OCI-LY3 (cell line): ENCODE measurements at regions not wholly inside any gene's neighbourhood (a gene's known extent, or its start where the extent isn't known, plus 50 kb on each side); places are given as distances from the start of the nearest gene placed in this dataset.

ENCODE experiments used
- H2AFZ ChIP-seq: fragments of 200-600, 300-600 bp; shearing (Covaris generic); 2 replicates; pipeline ENCODE4 v1.6.0; 2014; ENCODE audit warnings: antibody characterized with exemption, low read depth, low read length
- H3K27ac ChIP-seq: fragments of 200-600, 300-600 bp; sonication (generic); 2 replicates; pipeline ENCODE4 v1.5.1; 2014; ENCODE audit warnings: mild to moderate bottlenecking, low read length, moderate library complexity, mixed read lengths
- H3K27me3 ChIP-seq: fragments of 200-600, 300-600 bp; sonication (generic); 2 replicates; pipeline ENCODE4 v1.6.1; 2014; ENCODE audit warnings: low read depth, low read length, mixed read lengths
- H3K36me3 ChIP-seq: fragments of 200-600, 300-600 bp; sonication (generic); replicated peaks from 2 replicates; pipeline ENCODE3; 2014; ENCODE audit warnings: low read depth, low read length, mixed read lengths
- H3K4me1 ChIP-seq: fragments of 300-600, 200-600 bp; sonication (generic); 2 replicates; pipeline ENCODE4 v1.6.1; 2014; ENCODE audit warnings: low read length, mixed read lengths
- H3K4me2 ChIP-seq: fragments of 200-600, 300-600 bp; sonication (generic); 2 replicates; pipeline ENCODE4 v1.6.1; 2014; ENCODE audit warnings: low read length, mixed read lengths
- H3K4me3 ChIP-seq: fragments of 300-600, 200-600 bp; sonication (generic); 2 replicates; pipeline ENCODE4 v1.5.1; 2014; ENCODE audit warnings: antibody characterized with exemption, mild to moderate bottlenecking, low read length, moderate library complexity
- H3K79me2 ChIP-seq: fragments of 300-600, 200-600 bp; shearing (Covaris generic); 2 replicates; pipeline ENCODE4 v1.6.1; 2014; ENCODE audit warnings: mild to moderate bottlenecking, low read length, mixed read lengths
- H3K9ac ChIP-seq: fragments of 300-600, 200-600 bp; shearing (Covaris generic); 2 replicates; pipeline ENCODE4 v1.6.0; 2014; ENCODE audit warnings: mild to moderate bottlenecking, low read length, moderate library complexity
- H3K9me3 ChIP-seq: fragments of 200-600, 300-600 bp; shearing (Covaris generic); 2 replicates; pipeline ENCODE4 v1.6.1; 2014; ENCODE audit warnings: low read length, mixed read lengths; ENCODE audit not compliant: insufficient read depth
- H4K20me1 ChIP-seq: fragments of 200-600, 300-600 bp; sonication (generic); 2 replicates; pipeline ENCODE4 v1.6.1; 2016; ENCODE audit warnings: low read length, mixed read lengths; ENCODE audit not compliant: insufficient read depth
- EZH2phosphoT487 ChIP-seq: fragments of 200-600 bp; shearing (Covaris generic); IDR thresholded peaks from 2 replicates; pipeline ENCODE4 v1.6.1; 2018; ENCODE audit warnings: antibody characterized with exemption, mixed run types, low read depth
- TF ChIP-seq, protein P1 (sequence below): fragments of 200-600, 300-600 bp; sonication (generic); IDR thresholded peaks from 2 replicates; pipeline ENCODE4 v1.5.1; 2014; ENCODE audit warnings: antibody characterized with exemption, low read length, low read depth

DNA sequence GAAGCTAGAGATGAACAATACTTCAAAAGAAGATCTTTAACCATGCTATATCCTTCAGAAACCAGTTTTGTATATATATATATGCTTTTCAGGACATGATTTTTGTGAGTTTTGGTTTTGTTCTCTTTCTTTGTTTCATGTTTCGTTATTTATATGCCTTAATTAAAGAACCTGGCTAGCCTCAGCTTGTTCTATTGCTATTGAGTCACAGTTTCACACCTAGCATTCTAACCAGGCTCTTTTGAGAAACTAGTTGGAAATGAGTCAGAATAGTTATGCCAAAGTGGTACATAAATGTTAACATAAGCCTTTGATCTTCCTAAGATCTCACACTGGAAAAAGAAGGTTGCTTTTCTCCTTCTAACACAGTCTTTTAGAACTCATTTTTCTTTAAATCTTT lies 1925.2 kb downstream of the OLFM4 start:
- Histone ChIP-seq H3K27me3 (no peaks in the 10 kb centered on the region), H3K79me2 (no peaks in the 10 kb centered on the region), H3K36me3 (no peaks in the 10 kb centered on the region), H4K20me1 (no peaks in the 10 kb centered on the region), H3K9me3 (no peaks in the 10 kb centered on the region), H3K27ac (no peak overlapping the region), H3K4me3 (no peak overlapping the region), H3K9ac (no peak overlapping the region), H3K4me2 (no peak overlapping the region), H3K4me1 (peaks cover 6% of the 10 kb centered on the region; the same call in 1 of the 2 replicates), H2AFZ (no peak overlapping the region)
- TF ChIP-seq, protein P1, sequence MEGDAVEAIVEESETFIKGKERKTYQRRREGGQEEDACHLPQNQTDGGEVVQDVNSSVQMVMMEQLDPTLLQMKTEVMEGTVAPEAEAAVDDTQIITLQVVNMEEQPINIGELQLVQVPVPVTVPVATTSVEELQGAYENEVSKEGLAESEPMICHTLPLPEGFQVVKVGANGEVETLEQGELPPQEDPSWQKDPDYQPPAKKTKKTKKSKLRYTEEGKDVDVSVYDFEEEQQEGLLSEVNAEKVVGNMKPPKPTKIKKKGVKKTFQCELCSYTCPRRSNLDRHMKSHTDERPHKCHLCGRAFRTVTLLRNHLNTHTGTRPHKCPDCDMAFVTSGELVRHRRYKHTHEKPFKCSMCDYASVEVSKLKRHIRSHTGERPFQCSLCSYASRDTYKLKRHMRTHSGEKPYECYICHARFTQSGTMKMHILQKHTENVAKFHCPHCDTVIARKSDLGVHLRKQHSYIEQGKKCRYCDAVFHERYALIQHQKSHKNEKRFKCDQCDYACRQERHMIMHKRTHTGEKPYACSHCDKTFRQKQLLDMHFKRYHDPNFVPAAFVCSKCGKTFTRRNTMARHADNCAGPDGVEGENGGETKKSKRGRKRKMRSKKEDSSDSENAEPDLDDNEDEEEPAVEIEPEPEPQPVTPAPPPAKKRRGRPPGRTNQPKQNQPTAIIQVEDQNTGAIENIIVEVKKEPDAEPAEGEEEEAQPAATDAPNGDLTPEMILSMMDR, result no peak
- no peak for TF ChIP-seq EZH2phosphoT487

DNA sequence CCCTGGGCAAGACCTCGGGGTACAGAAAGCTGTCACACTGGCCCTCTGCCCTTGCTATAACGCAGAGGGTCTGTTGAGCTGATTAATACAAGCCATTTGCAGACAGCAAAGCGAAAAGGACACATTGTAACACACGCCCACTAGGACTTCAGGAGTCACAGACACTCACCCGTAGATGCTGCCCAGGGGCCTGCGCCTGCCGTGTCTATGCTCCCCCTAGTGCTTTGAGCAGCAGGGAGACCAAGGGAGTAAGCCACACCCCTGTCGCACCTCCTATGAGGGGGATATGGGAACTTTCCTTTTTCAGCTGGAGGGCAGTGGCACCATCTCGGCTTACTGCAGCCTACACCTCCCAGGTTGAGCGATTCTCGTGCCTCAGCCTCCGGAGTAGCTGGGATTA lies 1930.2 kb downstream of the OLFM4 start:
- Histone ChIP-seq H3K4me1 (peaks cover 3% of the 10 kb centered on the region; the same call in 1 of the 2 replicates), H3K79me2 (no peaks in the 10 kb centered on the region), H2AFZ (no peak overlapping the region), H3K9ac (no peak overlapping the region), H3K4me2 (no peak overlapping the region), H3K36me3 (peaks cover 4% of the 10 kb centered on the region), H3K27ac (no peak overlapping the region), H3K4me3 (no peak overlapping the region), H3K9me3 (peaks cover 14% of the 10 kb centered on the region), H4K20me1 (no peaks in the 10 kb centered on the region), H3K27me3 (no peaks in the 10 kb centered on the region)
- TF ChIP-seq, protein P1, result no peak
- TF ChIP-seq EZH2phosphoT487, result no peak

GRCh38 chr13:54965881-54966280 lies 1937.3 kb downstream of the OLFM4 start:
- Histone ChIP-seq H3K79me2 (no peaks in the 10 kb centered on the region), H3K4me3 (no peak overlapping the region), H3K9me3 (peaks cover 10% of the 10 kb centered on the region), H2AFZ (no peak overlapping the region), H3K27me3 (no peaks in the 10 kb centered on the region), H3K4me2 (no peak overlapping the region), H3K36me3 (no peaks in the 10 kb centered on the region), H3K4me1 (no peaks in the 10 kb centered on the region), H3K9ac (no peak overlapping the region), H3K27ac (no peak overlapping the region), H4K20me1 (no peaks in the 10 kb centered on the region)
- TF ChIP-seq EZH2phosphoT487, result no peak
- TF ChIP-seq, protein P1, result no peak

DNA sequence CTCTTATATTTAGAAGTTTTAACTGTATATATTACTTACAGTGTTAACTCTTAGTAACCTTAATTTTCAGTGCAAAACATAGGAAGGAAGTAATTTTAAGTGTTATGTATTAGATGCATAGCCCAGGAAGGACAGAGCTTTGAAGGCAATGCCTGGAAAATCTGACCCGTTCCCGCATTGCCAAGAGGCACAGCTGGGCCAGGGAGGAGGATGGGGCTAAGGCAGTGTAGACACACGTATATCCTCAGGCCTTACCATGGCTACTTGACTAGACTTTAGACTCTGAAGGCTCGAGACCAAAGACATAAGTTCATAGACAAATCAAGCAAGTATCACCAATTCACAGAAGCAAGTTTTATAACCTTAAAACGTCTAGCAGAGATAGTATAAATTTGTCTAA lies 1944.2 kb downstream of the OLFM4 start:
- Histone ChIP-seq H3K27me3 (no peaks in the 10 kb centered on the region), H3K9ac (no peak overlapping the region), H3K4me3 (no peak overlapping the region), H2AFZ (no peak overlapping the region), H3K9me3 (no peaks in the 10 kb centered on the region), H3K4me1 (no peaks in the 10 kb centered on the region), H3K4me2 (no peak overlapping the region), H3K27ac (no peak overlapping the region), H4K20me1 (no peaks in the 10 kb centered on the region), H3K79me2 (no peaks in the 10 kb centered on the region), H3K36me3 (no peaks in the 10 kb centered on the region)
- no peak for TF ChIP-seq EZH2phosphoT487
- TF ChIP-seq, protein P1, result no peak
